ENCODE measurements at regions not wholly inside any gene's neighbourhood (a gene's known extent, or its start where the extent isn't known, plus 50 kb on each side); places are given as distances from the start of the nearest gene placed in this dataset.

DNA sequence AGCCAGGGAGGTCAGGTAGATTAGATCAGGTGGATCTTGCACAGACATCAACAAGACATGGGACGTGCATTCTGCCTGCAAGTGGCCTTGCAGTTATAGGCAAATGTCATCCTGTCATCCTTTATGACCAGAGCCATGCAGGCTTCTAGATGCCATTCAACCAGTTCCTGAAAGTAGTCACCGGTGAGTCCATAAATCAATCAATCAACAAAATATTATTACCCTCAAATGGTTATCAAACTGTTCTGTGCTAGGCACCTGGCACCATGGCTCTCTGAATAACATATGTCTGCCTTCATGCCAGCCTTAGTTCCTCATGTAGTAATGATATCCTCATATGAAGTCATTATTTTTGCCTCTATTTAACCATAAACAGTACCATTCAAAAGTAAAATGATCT is 146.9 kb downstream of the TOMM20 start:
- Histone ChIP-seq H3K36me3 (ENCODE audit: control insufficient read depth, insufficient read depth, low read length) (no peaks in the 10 kb centered on the region), H3K27me3 (ENCODE audit: control insufficient read depth, insufficient read depth, low read length) (no peaks in the 10 kb centered on the region), H3K27ac (ENCODE audit: low read length) (no peak overlapping the region), H3K4me1 (ENCODE audit: control insufficient read depth, insufficient read depth, low read length) (peaks cover 54% of the 10 kb centered on the region), H3K4me3 (ENCODE audit: low read length) (no peak overlapping the region), H3K9me3 (replicated peaks; ENCODE audit: control insufficient read depth, low read depth, low read length) (no peaks in the 10 kb centered on the region)
- DNase-seq, result no peak
- WGBS (ENCODE audit: insufficient coverage), result 65% methylated on average over 2 of the region's 2 CpGs

DNA sequence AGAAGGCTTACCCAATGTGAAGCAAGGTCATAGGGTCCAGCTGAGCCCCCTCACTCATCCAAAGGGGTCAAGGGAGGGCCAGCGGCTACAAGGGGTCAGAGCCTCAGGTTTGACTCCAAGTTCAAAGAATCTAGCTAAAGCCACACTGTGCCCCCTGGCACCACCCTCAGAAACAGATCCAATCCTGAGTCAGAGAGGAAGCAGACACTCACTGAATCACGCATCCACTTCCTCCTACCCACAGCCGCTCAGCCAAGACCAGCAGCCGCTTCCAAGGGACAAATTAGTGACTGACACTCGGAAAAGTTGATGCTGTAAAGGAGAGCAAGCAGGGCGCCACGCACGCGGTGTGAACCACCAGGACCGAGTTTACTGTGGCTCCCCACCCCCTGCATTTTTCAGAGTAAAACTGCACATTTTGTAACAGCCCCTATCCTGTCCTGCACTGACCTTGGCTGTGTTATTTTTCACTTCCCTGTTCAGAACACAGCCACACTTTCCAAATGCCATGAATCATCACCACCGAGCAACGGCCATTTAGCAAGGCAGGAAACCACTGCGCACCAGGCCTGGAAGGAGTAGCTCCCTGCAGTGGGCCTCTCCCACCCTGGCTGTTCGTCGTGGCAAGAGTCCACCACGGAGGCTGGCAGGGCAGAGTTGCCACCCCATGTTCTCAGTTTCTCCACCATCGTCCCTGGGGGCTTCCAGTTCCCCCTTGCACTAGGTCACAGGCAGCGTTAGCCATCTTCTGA is 147.8 kb downstream of the TOMM20 start:
- peak; percentile 84 for DNase-seq
- no peaks in the 10 kb centered on the region for H3K27me3 ChIP-seq (ENCODE audit: control insufficient read depth, insufficient read depth, low read length)
- 48% methylated on average over 12 of the region's 18 CpGs for WGBS (ENCODE audit: insufficient coverage)
- H3K4me1 ChIP-seq (ENCODE audit: control insufficient read depth, insufficient read depth, low read length), result peaks cover 62% of the 10 kb centered on the region
- H3K4me3 ChIP-seq (ENCODE audit: low read length), result no peak overlapping the region
- H3K27ac ChIP-seq (ENCODE audit: low read length), result peak overlapping the region; percentile 81
- H3K9me3 ChIP-seq (replicated peaks; ENCODE audit: control insufficient read depth, low read depth, low read length), result no peaks in the 10 kb centered on the region
- H3K36me3 ChIP-seq (ENCODE audit: control insufficient read depth, insufficient read depth, low read length), result no peaks in the 10 kb centered on the region

DNA sequence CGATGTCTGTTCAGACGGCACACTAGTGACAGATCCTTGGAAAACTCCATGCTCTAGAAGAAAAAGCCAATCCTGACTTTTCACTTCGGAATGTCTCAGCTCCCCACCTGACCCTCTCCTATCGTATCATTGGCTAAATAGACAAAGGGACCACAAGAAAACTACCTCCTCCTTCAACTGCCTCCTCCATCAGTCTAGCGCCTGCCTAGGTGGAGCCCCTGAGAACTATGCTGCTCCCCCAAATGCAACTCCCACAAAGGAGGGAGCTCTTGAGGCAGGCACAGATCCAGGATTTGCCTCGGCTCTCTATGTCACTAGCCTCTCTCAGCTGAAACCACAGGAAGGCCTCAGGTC is 148.4 kb downstream of the TOMM20 start:
- Histone ChIP-seq H3K4me1 (ENCODE audit: control insufficient read depth, insufficient read depth, low read length) (peaks cover 68% of the 10 kb centered on the region), H3K27me3 (ENCODE audit: control insufficient read depth, insufficient read depth, low read length) (no peaks in the 10 kb centered on the region), H3K9me3 (replicated peaks; ENCODE audit: control insufficient read depth, low read depth, low read length) (no peaks in the 10 kb centered on the region), H3K36me3 (ENCODE audit: control insufficient read depth, insufficient read depth, low read length) (no peaks in the 10 kb centered on the region), H3K27ac (ENCODE audit: low read length) (peak overlapping the region; percentile 81), H3K4me3 (ENCODE audit: low read length) (no peak overlapping the region)
- DNase-seq, result no peak
- 82% methylated on average over 6 of the region's 6 CpGs for WGBS (ENCODE audit: insufficient coverage)

DNA sequence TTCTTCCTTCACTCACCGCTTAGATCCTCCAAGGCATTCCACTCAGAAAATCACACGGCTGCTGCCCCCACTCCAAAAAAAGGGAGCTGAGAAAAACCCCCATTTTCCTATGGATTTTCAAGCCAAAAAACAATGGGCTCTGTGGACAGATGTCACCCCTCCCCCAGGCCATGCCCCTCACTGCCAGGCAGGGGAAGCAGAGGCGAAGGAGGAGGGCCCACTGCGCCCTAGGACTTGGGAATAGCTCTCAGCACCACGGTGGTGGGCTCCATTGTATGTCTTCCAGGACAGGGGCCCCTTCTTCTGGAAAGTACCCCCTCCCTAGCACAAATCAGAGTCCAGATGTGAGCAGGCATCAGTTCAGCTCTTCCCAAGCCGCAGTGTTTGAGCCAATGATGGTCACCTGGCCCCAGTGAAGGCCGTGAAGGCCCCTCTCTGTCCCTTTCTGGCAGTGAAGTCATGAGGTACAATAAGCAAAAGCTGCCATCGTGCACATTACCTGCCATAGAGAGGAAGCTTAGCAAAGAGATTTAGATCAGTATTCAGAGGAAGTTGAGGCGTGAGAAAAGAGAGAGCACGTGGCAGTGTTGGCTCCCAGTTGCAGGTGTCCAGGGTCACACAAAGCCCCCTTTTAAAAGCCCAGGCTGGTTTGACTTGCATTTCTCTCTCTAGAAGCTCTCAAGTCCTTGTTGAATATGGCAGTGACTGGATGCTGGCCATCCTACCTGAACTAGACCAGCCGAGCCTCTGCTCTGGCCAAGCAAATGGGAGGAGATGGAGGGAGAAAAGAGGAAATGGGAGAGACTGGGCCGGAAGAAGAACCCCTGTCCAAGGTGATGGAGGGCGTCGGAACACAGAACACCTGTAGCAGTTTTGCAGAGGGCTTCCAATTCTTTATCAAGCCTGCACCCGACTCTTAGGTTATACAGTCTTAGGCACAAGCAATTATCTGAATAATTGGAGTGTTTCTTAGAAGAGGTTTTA is 149.0 kb downstream of the TOMM20 start:
- DNase-seq, result no peak
- no peaks in the 10 kb centered on the region for H3K27me3 ChIP-seq (ENCODE audit: control insufficient read depth, insufficient read depth, low read length)
- no peaks in the 10 kb centered on the region for H3K9me3 ChIP-seq (replicated peaks; ENCODE audit: control insufficient read depth, low read depth, low read length)
- peaks cover 61% of the 10 kb centered on the region for H3K4me1 ChIP-seq (ENCODE audit: control insufficient read depth, insufficient read depth, low read length)
- no peaks in the 10 kb centered on the region for H3K36me3 ChIP-seq (ENCODE audit: control insufficient read depth, insufficient read depth, low read length)
- peak overlapping the region; percentile 85 for H3K27ac ChIP-seq (ENCODE audit: low read length)
- 77% methylated on average over 9 of the region's 15 CpGs for WGBS (ENCODE audit: insufficient coverage)
- H3K4me3 ChIP-seq (ENCODE audit: low read length), result no peak overlapping the region

DNA sequence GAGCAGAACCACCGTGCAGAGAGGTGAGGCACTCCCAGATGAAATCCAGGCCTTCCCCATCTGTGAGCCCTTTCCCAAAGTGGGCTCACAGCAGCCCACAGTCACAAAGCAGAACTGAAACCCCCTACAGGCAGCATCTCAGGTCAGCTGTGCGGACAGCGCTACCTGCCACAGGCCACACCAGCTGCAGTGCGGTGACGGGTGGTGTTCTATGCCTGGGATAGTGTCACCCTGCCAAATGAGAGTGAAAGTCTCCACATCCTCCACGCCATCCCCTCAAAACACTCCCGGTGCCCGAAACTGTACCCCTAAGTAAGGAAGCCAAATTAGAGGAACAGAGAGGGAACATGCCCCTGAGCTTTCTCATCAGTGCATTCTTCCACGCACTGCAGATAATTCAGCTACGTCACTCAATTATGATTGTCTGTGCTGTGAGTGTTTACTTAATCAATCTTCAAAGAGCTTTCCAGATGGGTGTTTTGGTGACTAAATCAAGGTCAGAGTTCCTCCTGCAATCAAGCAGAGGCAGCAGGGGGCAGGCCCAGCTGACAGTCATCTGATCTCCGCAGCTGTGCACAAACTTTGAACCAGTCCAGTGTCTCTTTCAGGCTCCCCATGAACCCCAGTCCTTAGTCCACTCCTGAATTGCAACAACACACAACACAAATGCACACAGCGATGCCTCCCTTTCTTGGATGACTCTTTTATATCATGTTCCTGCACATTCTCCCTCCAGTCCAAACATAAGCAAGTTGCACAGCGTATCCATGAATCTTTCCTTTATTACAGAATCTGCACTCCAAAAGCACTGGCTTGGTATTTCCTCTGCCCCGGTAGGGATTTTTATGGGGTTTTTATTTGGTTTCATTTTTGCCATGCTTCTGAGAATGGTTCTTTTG is 150.0 kb downstream of the TOMM20 start:
- WGBS (ENCODE audit: insufficient coverage), result 63% methylated on average over 5 of the region's 14 CpGs
- peak overlapping the region; percentile 85 for H3K27ac ChIP-seq (ENCODE audit: low read length)
- no peak overlapping the region for H3K4me3 ChIP-seq (ENCODE audit: low read length)
- H3K4me1 ChIP-seq (ENCODE audit: control insufficient read depth, insufficient read depth, low read length), result peaks cover 60% of the 10 kb centered on the region
- H3K36me3 ChIP-seq (ENCODE audit: control insufficient read depth, insufficient read depth, low read length), result no peaks in the 10 kb centered on the region
- DNase-seq, result peak; percentile 73
- no peaks in the 10 kb centered on the region for H3K27me3 ChIP-seq (ENCODE audit: control insufficient read depth, insufficient read depth, low read length)
- no peaks in the 10 kb centered on the region for H3K9me3 ChIP-seq (replicated peaks; ENCODE audit: control insufficient read depth, low read depth, low read length)

DNA sequence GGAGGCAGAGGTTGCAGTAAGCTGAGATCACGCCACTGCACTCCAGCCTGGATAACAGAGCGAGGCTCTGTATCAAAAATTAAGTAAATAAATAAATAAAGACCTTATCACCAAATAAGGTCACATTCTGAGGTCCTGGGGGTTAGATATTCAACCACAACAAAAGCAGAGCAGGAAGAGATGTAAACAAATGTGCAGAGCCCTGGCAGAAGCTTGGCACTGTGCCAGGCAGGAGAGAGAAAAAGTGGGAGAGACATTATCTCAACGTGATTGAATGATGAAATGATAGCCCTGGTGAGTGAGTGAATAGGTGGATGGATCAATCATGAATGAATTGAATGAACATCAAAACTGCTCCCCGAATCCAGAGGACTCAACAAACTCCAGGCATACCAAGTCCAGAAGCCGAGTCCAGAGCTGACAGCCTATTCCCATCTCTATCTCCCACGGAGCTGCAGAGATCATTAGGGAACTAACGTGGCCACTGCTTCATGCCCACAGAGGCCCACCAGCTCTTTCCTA is 150.7 kb downstream of the TOMM20 start:
- H3K4me3 ChIP-seq (ENCODE audit: low read length), result no peak overlapping the region
- peaks cover 65% of the 10 kb centered on the region for H3K4me1 ChIP-seq (ENCODE audit: control insufficient read depth, insufficient read depth, low read length)
- H3K36me3 ChIP-seq (ENCODE audit: control insufficient read depth, insufficient read depth, low read length), result no peaks in the 10 kb centered on the region
- H3K27me3 ChIP-seq (ENCODE audit: control insufficient read depth, insufficient read depth, low read length), result no peaks in the 10 kb centered on the region
- peak overlapping the region; percentile 85 for H3K27ac ChIP-seq (ENCODE audit: low read length)
- no peak for DNase-seq
- H3K9me3 ChIP-seq (replicated peaks; ENCODE audit: control insufficient read depth, low read depth, low read length), result no peaks in the 10 kb centered on the region
- 58% methylated on average over 4 of the region's 7 CpGs for WGBS (ENCODE audit: insufficient coverage)

DNA sequence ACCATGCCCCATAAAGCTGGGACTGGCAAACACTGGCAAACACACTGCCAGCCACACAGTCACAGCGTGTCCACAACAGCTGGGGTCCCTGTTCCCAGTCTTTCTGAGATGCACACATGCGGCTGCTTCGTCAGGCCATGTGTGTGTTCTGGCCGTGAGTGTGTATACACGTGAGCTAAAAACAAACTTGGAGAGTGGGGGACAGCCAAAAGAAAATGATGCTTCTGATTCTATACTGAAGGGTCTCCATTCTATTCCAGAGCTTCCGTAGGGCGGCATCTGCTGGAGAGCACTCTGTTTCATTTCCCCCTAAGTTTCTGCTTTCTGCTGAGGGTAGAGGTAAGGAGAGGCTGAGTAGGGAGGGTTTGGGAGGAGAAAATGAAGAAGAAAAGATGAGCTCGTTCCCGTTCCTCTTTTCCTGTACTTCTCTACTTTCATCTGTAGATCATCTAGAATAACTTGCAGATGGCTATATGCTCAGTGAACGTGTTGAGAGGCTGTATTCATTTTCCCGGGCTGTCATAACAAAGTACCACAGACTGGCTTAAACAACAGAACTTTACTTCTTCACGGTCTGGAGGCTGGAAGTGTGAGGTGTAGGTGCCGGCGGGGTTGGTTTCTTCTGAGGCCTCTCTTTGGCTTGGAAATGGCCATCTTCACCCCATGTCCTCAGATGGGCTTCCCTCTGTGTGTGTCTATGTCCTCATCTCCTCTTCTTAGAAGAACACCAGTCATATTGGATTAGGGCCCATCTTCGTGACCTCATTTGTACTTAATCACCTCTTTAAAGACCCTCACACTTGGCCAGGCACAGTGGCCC is 151.6 kb downstream of the TOMM20 start:
- Histone ChIP-seq H3K27ac (ENCODE audit: low read length) (peak overlapping the region; percentile 4), H3K4me1 (ENCODE audit: control insufficient read depth, insufficient read depth, low read length) (peaks cover 73% of the 10 kb centered on the region), H3K9me3 (replicated peaks; ENCODE audit: control insufficient read depth, low read depth, low read length) (no peaks in the 10 kb centered on the region), H3K36me3 (ENCODE audit: control insufficient read depth, insufficient read depth, low read length) (no peaks in the 10 kb centered on the region), H3K27me3 (ENCODE audit: control insufficient read depth, insufficient read depth, low read length) (no peaks in the 10 kb centered on the region), H3K4me3 (ENCODE audit: low read length) (no peak overlapping the region)
- WGBS (ENCODE audit: insufficient coverage), result 71% methylated on average over 6 of the region's 15 CpGs
- DNase-seq, result peak; percentile 62

DNA sequence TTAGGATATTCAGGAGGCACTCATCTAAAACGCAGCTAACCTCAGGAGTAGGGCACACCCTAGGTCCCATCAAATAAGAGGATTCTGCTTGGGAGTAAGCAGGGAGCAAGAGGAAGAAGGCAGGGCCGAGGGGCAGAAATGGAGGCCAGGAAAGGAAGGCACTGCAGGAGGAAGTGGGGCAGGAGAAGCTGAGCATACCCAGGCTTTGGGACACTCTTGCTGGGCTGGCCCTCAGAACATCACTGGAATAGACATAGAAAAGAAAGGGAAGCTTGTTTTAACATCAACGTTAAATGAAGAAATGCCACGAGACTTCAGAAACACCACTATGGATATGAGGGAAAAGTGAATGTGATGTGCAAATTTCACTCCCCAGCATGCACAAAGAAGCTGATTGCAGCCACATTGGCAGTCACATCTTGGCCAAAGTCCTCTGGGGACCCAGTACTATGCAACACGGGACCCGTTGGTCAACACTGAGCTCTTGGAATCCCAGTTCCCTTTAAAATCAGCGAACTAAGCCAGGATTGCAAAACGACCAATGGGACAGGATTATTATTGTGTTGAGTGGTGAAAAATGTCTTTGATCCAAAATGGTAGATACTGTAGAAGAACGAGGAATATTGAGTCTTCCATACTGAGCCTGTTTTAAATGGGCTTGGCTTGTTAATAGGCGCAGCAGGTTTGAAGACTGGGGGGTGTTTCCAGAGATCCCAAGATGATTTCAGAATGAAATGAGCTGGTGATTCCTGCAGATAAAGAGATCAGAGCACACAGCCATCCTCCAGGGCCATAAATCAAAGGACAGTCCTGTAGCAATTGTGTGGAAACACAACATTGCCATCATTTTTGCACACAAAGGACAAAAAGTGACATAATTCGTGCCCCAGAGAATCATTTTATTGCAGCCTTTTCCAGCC is 152.4 kb downstream of the TOMM20 start:
- H3K27ac ChIP-seq (ENCODE audit: low read length), result no peak overlapping the region
- H3K9me3 ChIP-seq (replicated peaks; ENCODE audit: control insufficient read depth, low read depth, low read length), result no peaks in the 10 kb centered on the region
- H3K36me3 ChIP-seq (ENCODE audit: control insufficient read depth, insufficient read depth, low read length), result no peaks in the 10 kb centered on the region
- 80% methylated on average over 8 of the region's 11 CpGs for WGBS (ENCODE audit: insufficient coverage)
- peaks cover 81% of the 10 kb centered on the region for H3K4me1 ChIP-seq (ENCODE audit: control insufficient read depth, insufficient read depth, low read length)
- DNase-seq, result no peak
- H3K27me3 ChIP-seq (ENCODE audit: control insufficient read depth, insufficient read depth, low read length), result no peaks in the 10 kb centered on the region
- H3K4me3 ChIP-seq (ENCODE audit: low read length), result no peak overlapping the region
